Urinary bladder (tissue), 3 donors: ENCODE measurements at regions not wholly inside any gene's neighbourhood (a gene's known extent, or its start where the extent isn't known, plus 50 kb on each side); places are given as distances from the start of the nearest gene placed in this dataset.
"Not testable (repeated sequence)": the region's sequence is repeated elsewhere in the genome, so short reads cannot be mapped to it uniquely, and the experiment has no call there.

Experiments used
- DNase-seq: peaks from one replicate; pipeline ENCODE4 v3.0.0-alpha.2; 2015; ENCODE audit errors: extremely low spot score
- H3K27ac ChIP-seq: one replicate; pipeline ENCODE4 v1.5.1; 2013; ENCODE audit warnings: low read depth, mild to moderate bottlenecking, moderate library complexity
- H3K36me3 ChIP-seq: one replicate; pipeline ENCODE4 v1.6.1; 2013; ENCODE audit warnings: mild to moderate bottlenecking, moderate library complexity; ENCODE audit not compliant: insufficient read depth
- H3K4me1 ChIP-seq: one replicate; pipeline ENCODE4 v1.6.1; 2013; ENCODE audit warnings: mild to moderate bottlenecking, moderate library complexity; ENCODE audit not compliant: insufficient read depth
- H3K4me3 ChIP-seq: one replicate; pipeline ENCODE4 v1.5.1; 2013; ENCODE audit warnings: low read depth, low read length
- WGBS: extraction: QIAGEN DNeasy Blood & Tissue Kit; methylation state at CpG from one replicate; pipeline ENCODE4 v1.1.7; 2013; 5-methylcytosine and 5-hydroxymethylcytosine counted together
- donor health status: healthy with polysubstance abuse.
- donor health status: healthy.

- 90% methylated on average over 5 of the region's 5 CpGs for WGBS
- not testable (repeated sequence) for H3K4me1 ChIP-seq, H3K27ac ChIP-seq, DNase-seq, H3K36me3 ChIP-seq, H3K4me3 ChIP-seq
Measured at GRCh38 chr12:94816746-94817145, 166.4 kb upstream of the TMCC3 start.

GRCh38 chr12:94815958-94816357 is 165.6 kb upstream of the TMCC3 start:
- WGBS, result 76% methylated on average over 7 of the region's 7 CpGs
- Histone ChIP-seq H3K36me3 (no peaks in the 10 kb centered on the region), H3K4me3 (no peak overlapping the region), H3K4me1 (no peaks in the 10 kb centered on the region), H3K27ac (no peak overlapping the region)
- DNase-seq, result no peak

DNA sequence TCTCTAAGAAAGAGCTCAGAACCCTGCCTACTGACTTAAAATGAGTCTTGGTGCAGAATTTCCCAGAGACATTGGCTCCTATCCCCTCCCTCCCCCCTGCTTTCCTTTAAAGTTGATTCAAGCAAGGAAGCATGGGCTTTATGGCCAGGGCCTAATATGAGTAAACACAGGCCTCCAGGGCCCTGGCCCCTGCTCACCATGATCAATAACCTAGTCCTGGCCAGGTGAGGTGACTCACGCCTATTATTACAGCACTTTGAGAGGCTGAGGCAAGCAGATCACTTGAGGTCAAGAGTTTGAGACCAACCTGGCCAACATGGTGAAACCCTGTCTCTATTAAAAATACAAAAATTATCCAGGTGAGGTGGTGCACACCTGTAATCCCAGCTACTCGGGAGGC is 165.1 kb upstream of the TMCC3 start:
- no peaks in the 10 kb centered on the region for H3K36me3 ChIP-seq
- no peaks in the 10 kb centered on the region for H3K4me1 ChIP-seq
- no peak for DNase-seq
- WGBS, result 94% methylated on average over 2 of the region's 2 CpGs
- no peak overlapping the region for H3K4me3 ChIP-seq
- H3K27ac ChIP-seq, result no peak overlapping the region

GRCh38 chr12:94813314-94813713 is 163.0 kb upstream of the TMCC3 start:
- Histone ChIP-seq H3K4me3 (no peak overlapping the region), H3K36me3 (no peaks in the 10 kb centered on the region), H3K4me1 (no peaks in the 10 kb centered on the region), H3K27ac (no peak overlapping the region)
- WGBS, result 87% methylated on average over 2 of the region's 2 CpGs
- no peak for DNase-seq

- no peak overlapping the region for H3K4me3 ChIP-seq
- H3K27ac ChIP-seq, result no peak overlapping the region
- no peaks in the 10 kb centered on the region for H3K4me1 ChIP-seq
- no peaks in the 10 kb centered on the region for H3K36me3 ChIP-seq
- WGBS, result 92% methylated on average over 2 of the region's 2 CpGs
- DNase-seq, result no peak
Measured at GRCh38 chr12:94812345-94812744, 162.0 kb upstream of the TMCC3 start.

DNA sequence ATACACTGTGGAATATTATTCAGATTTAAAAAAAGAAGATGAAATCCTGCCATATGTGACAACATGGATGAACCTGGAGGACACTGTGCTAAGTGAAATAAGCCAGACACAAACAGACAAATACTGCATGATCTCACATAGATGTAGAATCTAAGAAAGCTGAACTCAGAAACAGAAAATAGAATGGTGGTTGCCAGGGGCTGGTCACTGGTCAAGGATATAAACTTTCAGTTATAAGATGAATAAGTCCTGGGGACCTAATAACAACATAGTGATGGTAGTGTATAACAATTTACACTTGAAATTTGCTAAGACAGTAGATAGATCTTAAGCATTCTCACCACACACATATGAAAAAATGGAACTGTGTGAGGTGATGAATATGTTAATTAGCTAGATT is 161.3 kb upstream of the TMCC3 start:
- no peaks in the 10 kb centered on the region for H3K4me1 ChIP-seq

DNA sequence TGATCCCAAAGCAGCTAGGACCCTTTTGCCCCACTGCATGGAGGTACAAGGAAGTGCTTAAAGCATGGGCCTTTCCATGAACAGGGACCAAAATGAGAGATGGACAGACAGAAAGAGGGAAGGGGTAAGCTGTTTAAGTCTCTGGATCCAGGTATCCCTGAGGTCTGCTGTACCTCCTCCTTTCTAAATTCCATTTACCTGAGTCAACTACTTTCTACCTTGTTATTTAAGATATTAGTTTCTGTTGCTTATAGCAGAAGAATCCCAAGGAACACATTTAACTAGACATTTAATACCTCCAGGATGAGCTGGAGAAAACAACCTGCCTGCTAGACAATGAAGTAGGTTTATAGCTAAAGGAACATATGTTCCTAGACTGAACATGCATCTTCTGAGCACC is 157.6 kb upstream of the TMCC3 start:
- no peak for DNase-seq
- Histone ChIP-seq H3K4me3 (no peak overlapping the region), H3K36me3 (no peaks in the 10 kb centered on the region), H3K27ac (no peak overlapping the region), H3K4me1 (no peaks in the 10 kb centered on the region)

More for the DNA sequence above, 161.3 kb upstream of the TMCC3 start:
- H3K27ac ChIP-seq, result no peak overlapping the region
- DNase-seq, result no peak
- H3K36me3 ChIP-seq, result no peaks in the 10 kb centered on the region
- no peak overlapping the region for H3K4me3 ChIP-seq

DNA sequence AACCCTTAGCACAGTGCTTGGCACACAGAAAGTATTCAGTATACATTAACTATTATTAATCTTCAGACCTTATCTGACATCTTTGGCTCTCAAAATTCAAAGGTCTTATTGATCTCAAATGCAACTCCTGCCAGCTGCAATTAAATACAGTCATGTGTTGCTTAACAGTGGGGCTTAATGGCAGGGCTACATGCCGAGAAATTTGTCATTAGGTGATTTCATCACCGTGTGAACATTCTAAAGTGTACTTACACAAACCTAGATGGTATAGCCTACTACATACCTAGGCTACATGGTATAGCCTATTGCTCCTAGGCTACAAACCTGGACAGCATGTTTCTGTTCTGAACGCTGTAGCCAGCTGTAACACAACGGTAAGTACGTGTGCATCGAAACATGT is 156.3 kb upstream of the TMCC3 start:
- no peak for DNase-seq
- no peaks in the 10 kb centered on the region for H3K4me1 ChIP-seq
- no peak overlapping the region for H3K4me3 ChIP-seq
- 89% methylated on average over 6 of the region's 6 CpGs for WGBS
- no peak overlapping the region for H3K27ac ChIP-seq
- H3K36me3 ChIP-seq, result no peaks in the 10 kb centered on the region

- DNase-seq, result no peak
- no peak overlapping the region for H3K27ac ChIP-seq
- no peaks in the 10 kb centered on the region for H3K36me3 ChIP-seq
- H3K4me1 ChIP-seq, result no peaks in the 10 kb centered on the region
- H3K4me3 ChIP-seq, result no peak overlapping the region
- WGBS, result 80% methylated on average over 2 of the region's 2 CpGs
Measured at GRCh38 chr12:94805749-94806529, 155.6 kb upstream of the TMCC3 start.

GRCh38 chr12:94803939-94804338 is 153.6 kb upstream of the TMCC3 start:
- Histone ChIP-seq H3K4me1 (no peaks in the 10 kb centered on the region), H3K4me3 (no peak overlapping the region), H3K36me3 (no peaks in the 10 kb centered on the region), H3K27ac (no peak overlapping the region)
- no peak for DNase-seq
- WGBS, result 65% methylated on average over 4 of the region's 4 CpGs

DNA sequence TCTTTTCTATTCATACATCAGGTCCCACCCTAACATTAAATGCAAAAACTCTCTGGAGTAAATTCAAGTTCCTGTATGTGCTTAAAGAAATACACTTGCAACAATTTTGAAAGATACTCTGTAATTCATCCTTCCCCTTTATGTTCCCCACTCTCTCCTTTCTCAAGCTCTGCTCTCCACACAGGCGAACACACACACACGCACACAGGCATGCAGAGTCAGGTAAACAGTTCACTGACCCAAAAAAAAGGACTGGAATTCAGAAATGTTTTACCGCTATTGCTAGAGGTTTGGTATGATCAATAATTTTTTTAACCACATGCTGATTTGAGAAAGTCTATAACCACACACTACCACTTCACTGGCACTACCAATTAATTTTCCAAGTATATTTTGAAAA is 152.4 kb upstream of the TMCC3 start:
- H3K36me3 ChIP-seq, result no peaks in the 10 kb centered on the region
- no peaks in the 10 kb centered on the region for H3K4me1 ChIP-seq
- no peak overlapping the region for H3K4me3 ChIP-seq
- DNase-seq, result no peak
- H3K27ac ChIP-seq, result no peak overlapping the region
- 88% methylated on average over 3 of the region's 3 CpGs for WGBS

GRCh38 chr12:94801745-94802144 is 151.4 kb upstream of the TMCC3 start:
- no peak for DNase-seq
- Histone ChIP-seq H3K4me3 (no peak overlapping the region), H3K27ac (no peak overlapping the region), H3K36me3 (no peaks in the 10 kb centered on the region), H3K4me1 (no peaks in the 10 kb centered on the region)
- 94% methylated on average over 4 of the region's 4 CpGs for WGBS

GRCh38 chr12:94799136-94799535 is 148.8 kb upstream of the TMCC3 start:
- H3K4me1 ChIP-seq, result no peaks in the 10 kb centered on the region
- 95% methylated on average over 2 of the region's 2 CpGs for WGBS
- no peak overlapping the region for H3K4me3 ChIP-seq
- no peak for DNase-seq
- H3K27ac ChIP-seq, result no peak overlapping the region
- no peaks in the 10 kb centered on the region for H3K36me3 ChIP-seq

- DNase-seq, result no peak
- H3K36me3 ChIP-seq, result no peaks in the 10 kb centered on the region
- H3K4me1 ChIP-seq, result no peaks in the 10 kb centered on the region
- H3K4me3 ChIP-seq, result no peak overlapping the region
- no peak overlapping the region for H3K27ac ChIP-seq
- 71% methylated on average over 1 of the region's 1 CpG for WGBS
Measured at GRCh38 chr12:94798113-94798512, 147.8 kb upstream of the TMCC3 start.

- no peak for DNase-seq
Measured at GRCh38 chr12:94795520-94795919, 145.2 kb upstream of the TMCC3 start.

More at GRCh38 chr12:94795520-94795919, 145.2 kb upstream of the TMCC3 start:
- no peaks in the 10 kb centered on the region for H3K4me1 ChIP-seq
- WGBS, result 64% methylated on average over 9 of the region's 9 CpGs
- no peaks in the 10 kb centered on the region for H3K36me3 ChIP-seq
- H3K4me3 ChIP-seq, result no peak overlapping the region
- H3K27ac ChIP-seq, result no peak overlapping the region
